ENCODE measurements at regions not wholly inside any gene's neighbourhood (a gene's known extent, or its start where the extent isn't known, plus 50 kb on each side); places are given as distances from the start of the nearest gene placed in this dataset.
"Not testable (repeated sequence)": the region's sequence is repeated elsewhere in the genome, so short reads cannot be mapped to it uniquely, and the experiment has no call there.

GRCh38 chr13:110046811-110047210 lies 260.1 kb downstream of the COL4A1 start:
- Histone ChIP-seq H3K9me3 (no peaks in the 10 kb centered on the region), H3K36me3 (no peaks in the 10 kb centered on the region), H3K4me1 (no peaks in the 10 kb centered on the region), H3K27ac (no peak overlapping the region), H3K4me3 (no peak overlapping the region), H3K27me3 (no peaks in the 10 kb centered on the region)
- TF ChIP-seq POLR2AphosphoS5 (IDR thresholded peaks at IDR 0.05; ENCODE audit: insufficient read depth in 1 of 2, low read depth in 1 of 2) (no peak), POLR2A (IDR thresholded peaks at IDR 0.05) (no peak), CTCF (IDR thresholded peaks at IDR 0.05) (no peak)
- DNase-seq (ENCODE audit: extremely low spot score in 2 of 2): no peak
- intact Hi-C loops (cut with DNase I): no loop called here

DNA sequence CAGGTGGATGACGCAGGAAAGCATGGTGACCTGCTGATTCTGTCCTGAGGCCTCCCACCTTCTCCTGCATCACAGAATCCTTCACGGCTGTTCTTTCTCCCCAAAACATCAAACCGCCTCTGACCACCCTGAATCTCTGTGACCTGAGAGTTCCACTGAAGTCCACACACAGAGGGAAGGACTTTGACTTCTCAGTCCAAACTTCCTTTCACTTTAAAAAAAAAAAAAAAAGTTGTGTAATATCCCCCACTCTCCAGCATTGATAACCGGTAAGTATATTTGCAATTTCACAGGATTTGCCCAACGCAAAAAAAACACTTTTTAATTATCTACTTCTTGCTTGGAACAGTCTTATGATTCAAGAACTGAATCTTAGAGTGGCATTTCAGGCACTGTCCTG lies 259.5 kb upstream of the IRS2 start:
- no peaks in the 10 kb centered on the region for H3K4me1 ChIP-seq

GRCh38 chr13:110045202-110045601 lies 258.8 kb upstream of the IRS2 start:
- intact Hi-C loops (cut with DNase I): no loop called here
- no peaks in the 10 kb centered on the region for H3K4me1 ChIP-seq
- no peaks in the 10 kb centered on the region for H3K27me3 ChIP-seq
- no peaks in the 10 kb centered on the region for H3K36me3 ChIP-seq
- no peak overlapping the region for H3K4me3 ChIP-seq
- H3K9me3 ChIP-seq: no peaks in the 10 kb centered on the region
- no peak for DNase-seq (ENCODE audit: extremely low spot score in 2 of 2)
- H3K27ac ChIP-seq: no peak overlapping the region
- no peak for TF ChIP-seq POLR2AphosphoS5 (IDR thresholded peaks at IDR 0.05; ENCODE audit: insufficient read depth in 1 of 2, low read depth in 1 of 2)
- no peak for TF ChIP-seq CTCF (IDR thresholded peaks at IDR 0.05)
- no peak for TF ChIP-seq POLR2A (IDR thresholded peaks at IDR 0.05)

More for the DNA sequence above, 259.5 kb upstream of the IRS2 start:
- H3K9me3 ChIP-seq: no peaks in the 10 kb centered on the region
- no peaks in the 10 kb centered on the region for H3K36me3 ChIP-seq
- H3K4me3 ChIP-seq: no peak overlapping the region
- DNase-seq (ENCODE audit: extremely low spot score in 2 of 2): no peak
- no peak for TF ChIP-seq POLR2AphosphoS5 (IDR thresholded peaks at IDR 0.05; ENCODE audit: insufficient read depth in 1 of 2, low read depth in 1 of 2)
- no peak for TF ChIP-seq POLR2A (IDR thresholded peaks at IDR 0.05)
- TF ChIP-seq CTCF (IDR thresholded peaks at IDR 0.05): no peak
- H3K27me3 ChIP-seq: no peaks in the 10 kb centered on the region
- H3K27ac ChIP-seq: no peak overlapping the region
- intact Hi-C loops (cut with DNase I): no loop called here

- Histone ChIP-seq H3K4me3 (no peak overlapping the region), H3K36me3 (no peaks in the 10 kb centered on the region), H3K9me3 (no peaks in the 10 kb centered on the region), H3K27me3 (no peaks in the 10 kb centered on the region), H3K27ac (no peak overlapping the region), H3K4me1 (no peaks in the 10 kb centered on the region)
- DNase-seq (ENCODE audit: extremely low spot score in 2 of 2): no peak
- TF ChIP-seq POLR2A (IDR thresholded peaks at IDR 0.05) (no peak), CTCF (IDR thresholded peaks at IDR 0.05) (no peak), POLR2AphosphoS5 (IDR thresholded peaks at IDR 0.05; ENCODE audit: insufficient read depth in 1 of 2, low read depth in 1 of 2) (no peak)
- intact Hi-C loops (cut with DNase I): no loop called here
These were observed 258.2 kb upstream of the IRS2 start for GRCh38 chr13:110044551-110045111.

- no peak for DNase-seq (ENCODE audit: extremely low spot score in 2 of 2)
- H3K27me3 ChIP-seq: no peaks in the 10 kb centered on the region
- H3K4me3 ChIP-seq: no peak overlapping the region
- H3K36me3 ChIP-seq: no peaks in the 10 kb centered on the region
- no peaks in the 10 kb centered on the region for H3K9me3 ChIP-seq
- TF ChIP-seq CTCF (IDR thresholded peaks at IDR 0.05) (no peak), POLR2AphosphoS5 (IDR thresholded peaks at IDR 0.05; ENCODE audit: insufficient read depth in 1 of 2, low read depth in 1 of 2) (no peak), POLR2A (IDR thresholded peaks at IDR 0.05) (no peak)
- H3K4me1 ChIP-seq: no peaks in the 10 kb centered on the region
- intact Hi-C loops (cut with DNase I): no loop called here
- H3K27ac ChIP-seq: no peak overlapping the region
These were observed 256.0 kb upstream of the IRS2 start for GRCh38 chr13:110042253-110042950.

DNA sequence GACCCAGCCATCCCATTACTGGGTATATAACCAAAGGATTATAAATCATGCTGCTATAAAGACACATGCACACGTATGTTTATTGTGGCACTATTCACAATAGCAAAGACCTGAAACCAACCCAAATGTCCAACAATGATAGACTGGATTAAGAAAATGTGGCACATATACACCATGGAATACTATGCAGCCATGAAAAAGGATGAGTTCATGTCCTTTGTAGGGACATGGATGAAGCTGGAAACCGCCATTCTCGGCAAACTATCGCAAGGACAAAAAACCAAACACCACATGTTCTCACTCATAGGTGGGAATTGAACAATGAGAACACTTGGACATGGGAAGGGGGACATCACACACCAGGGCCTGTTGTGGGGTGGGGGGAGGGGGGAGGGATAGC lies 255.3 kb upstream of the IRS2 start:
- DNase-seq (ENCODE audit: extremely low spot score in 2 of 2); intact Hi-C loops (cut with DNase I): not testable (repeated sequence)

More for the DNA sequence above, 255.3 kb upstream of the IRS2 start:
- not testable (repeated sequence) for H3K36me3 ChIP-seq, H3K4me3 ChIP-seq, H3K9me3 ChIP-seq, H3K27ac ChIP-seq, H3K4me1 ChIP-seq, H3K27me3 ChIP-seq

Measured in vagina (tissue), 2 donors.